PC-9 (cell line): ENCODE measurements at regions not wholly inside any gene's neighbourhood (a gene's known extent, or its start where the extent isn't known, plus 50 kb on each side); places are given as distances from the start of the nearest gene placed in this dataset.

Experiments
- CTCF ChIP-seq: fragments of 200-600 bp; sonication (generic); conservative IDR thresholded peaks from 2 replicates; pipeline ENCODE4 v1.6.1; 2017; ENCODE audit warnings: mixed run types, antibody characterized with exemption, mild to moderate bottlenecking, moderate library complexity
- EZH2 ChIP-seq: fragments of 200-600 bp; sonication (generic); IDR thresholded peaks from 2 replicates; pipeline ENCODE4 v1.8.0; 2017; ENCODE audit warnings: antibody characterized with exemption, low read depth

GRCh38 chr16:77035361-77035760, 155.6 kb upstream of the MON1B start:
- TF ChIP-seq CTCF, result no peak
- no peak for TF ChIP-seq EZH2
